ENCODE measurements at regions not wholly inside any gene's neighbourhood (a gene's known extent, or its start where the extent isn't known, plus 50 kb on each side); places are given as distances from the start of the nearest gene placed in this dataset.
A peak's percentile ranks its signal among the peaks of the same experiment; 100 is the strongest.

GRCh38 chr3:193808317-193808716 lies 215.3 kb downstream of the OPA1 start:
- Histone ChIP-seq H3K4me3 (no peak overlapping the region), H3K4me1 (ENCODE audit: low read depth) (peaks cover 3% of the 10 kb centered on the region), H3K36me3 (ENCODE audit: low read depth) (no peaks in the 10 kb centered on the region), H3K9me3 (no peaks in the 10 kb centered on the region)
- no peak for DNase-seq
- ATAC-seq, result no peak
- TF ChIP-seq CTCF (IDR thresholded peaks at IDR 0.05), result no peak
- intact Hi-C loops (cut with DNase I, micrococcal nuclease), result no loop called here

GRCh38 chr3:193809106-193809505 lies 216.1 kb downstream of the OPA1 start:
- Histone ChIP-seq H3K4me1 (ENCODE audit: low read depth) (peaks cover 10% of the 10 kb centered on the region), H3K36me3 (ENCODE audit: low read depth) (no peaks in the 10 kb centered on the region), H3K9me3 (no peaks in the 10 kb centered on the region), H3K4me3 (no peak overlapping the region)
- TF ChIP-seq CTCF (IDR thresholded peaks at IDR 0.05), result no peak
- DNase-seq (no peak), ATAC-seq (no peak)
- intact Hi-C loops (cut with DNase I, micrococcal nuclease), result no loop called here

GRCh38 chr3:193812078-193812725 lies 219.2 kb downstream of the OPA1 start:
- H3K4me3 ChIP-seq, result no peak overlapping the region
- no peak for TF ChIP-seq CTCF (IDR thresholded peaks at IDR 0.05)
- DNase-seq (no peak), ATAC-seq (no peak)
- H3K4me1 ChIP-seq (ENCODE audit: low read depth), result peaks cover 15% of the 10 kb centered on the region
- intact Hi-C loops (cut with DNase I, micrococcal nuclease), result no loop called here
- no peaks in the 10 kb centered on the region for H3K36me3 ChIP-seq (ENCODE audit: low read depth)
- no peaks in the 10 kb centered on the region for H3K9me3 ChIP-seq

GRCh38 chr3:193812791-193813500 lies 219.9 kb downstream of the OPA1 start:
- Histone ChIP-seq H3K36me3 (ENCODE audit: low read depth) (no peaks in the 10 kb centered on the region), H3K9me3 (no peaks in the 10 kb centered on the region), H3K4me3 (no peak overlapping the region), H3K4me1 (ENCODE audit: low read depth) (peaks cover 21% of the 10 kb centered on the region)
- ATAC-seq, result peak; percentile 33
- TF ChIP-seq CTCF (IDR thresholded peaks at IDR 0.05), result no peak
- no peak for DNase-seq
- intact Hi-C loops (cut with DNase I, micrococcal nuclease), result no loop called here

GRCh38 chr3:193813501-193813830 lies 220.5 kb downstream of the OPA1 start:
- Histone ChIP-seq H3K9me3 (no peaks in the 10 kb centered on the region), H3K36me3 (ENCODE audit: low read depth) (no peaks in the 10 kb centered on the region), H3K4me1 (ENCODE audit: low read depth) (peaks cover 21% of the 10 kb centered on the region), H3K4me3 (no peak overlapping the region)
- ATAC-seq (no peak), DNase-seq (no peak)
- intact Hi-C loops (cut with DNase I, micrococcal nuclease), result no loop called here
- no peak for TF ChIP-seq CTCF (IDR thresholded peaks at IDR 0.05)
